CD14-positive monocyte (primary cell): ENCODE measurements at regions not wholly inside any gene's neighbourhood (a gene's known extent, or its start where the extent isn't known, plus 50 kb on each side); places are given as distances from the start of the nearest gene placed in this dataset.

Experiments used
- DNase-seq, 3 donors: peaks; one replicate each; pipeline ENCODE4 v3.0.0-alpha.2; 2011 to 2022
- H2AFZ ChIP-seq: 2 replicates; pipeline ENCODE4 v1.6.0; 2012; ENCODE audit warnings: mild to moderate bottlenecking, low read depth, low read length, inconsistent platforms; ENCODE audit not compliant: insufficient read depth, poor library complexity, severe bottlenecking
- H3K27ac ChIP-seq, 2 donors: 1 replicate in 1 of 2; 2 replicates in 1 of 2; pipeline ENCODE4 v1.5.1; 2012 to 2013; ENCODE audit warnings: low read length in 2 of 2, control low read depth in 1 of 2, inconsistent platforms in 1 of 2, low read depth in 1 of 2, mild to moderate bottlenecking in 1 of 2
- H3K27me3 ChIP-seq, 2 donors: one replicate each; pipeline versions ENCODE4 v1.6.0 to v1.6.1; 2011 to 2013; ENCODE audit warnings: low read length in 2 of 2; ENCODE audit not compliant: control insufficient read depth in 2 of 2, insufficient read depth in 2 of 2
- H3K36me3 ChIP-seq, 2 donors: replicated peaks in 1 of 2; 1 replicate in 1 of 2; 2 replicates in 1 of 2; pipeline versions ENCODE4 v1.5.1 to v1.6.1; 2012 to 2013; ENCODE audit warnings: low read length in 2 of 2, control low read depth in 1 of 2, inconsistent platforms in 1 of 2, mild to moderate bottlenecking in 1 of 2; ENCODE audit not compliant: insufficient read depth in 2 of 2, control insufficient read depth in 1 of 2
- H3K4me1 ChIP-seq, 2 donors: 1 replicate in 1 of 2; 2 replicates in 1 of 2; pipeline versions ENCODE4 v1.5.1 to v1.6.1; 2012 to 2013; ENCODE audit warnings: low read length in 2 of 2, control low read depth in 1 of 2, inconsistent platforms in 1 of 2, mild to moderate bottlenecking in 1 of 2, moderate library complexity in 1 of 2; ENCODE audit not compliant: insufficient read depth in 2 of 2, control insufficient read depth in 1 of 2
- H3K4me2 ChIP-seq: replicated peaks from 2 replicates; pipeline ENCODE3; 2012; ENCODE audit warnings: low read length, moderate library complexity, mild to moderate bottlenecking; ENCODE audit not compliant: poor library complexity, severe bottlenecking; ENCODE audit errors: extremely low read depth
- H3K4me3 ChIP-seq, 3 experiments: fragments of 200-600 bp in 1 of 3; sonication (generic) in 1 of 3; replicated peaks in 1 of 3; 1 replicate in 2 of 3; 2 replicates in 1 of 3; pipeline ENCODE4 v1.5.1; 2011 to 2013; ENCODE audit warnings: low read length in 3 of 3, mild to moderate bottlenecking in 3 of 3, control low read depth in 2 of 3, low read depth in 2 of 3, inconsistent platforms in 1 of 3, moderate library complexity in 1 of 3
- H3K79me2 ChIP-seq: 2 replicates; pipeline ENCODE4 v1.6.0; 2012; ENCODE audit warnings: mild to moderate bottlenecking, control low read depth, inconsistent platforms, low read length, moderate library complexity; ENCODE audit not compliant: insufficient read depth
- H3K9ac ChIP-seq: 2 replicates; pipeline ENCODE4 v1.6.0; 2017; ENCODE audit warnings: low read length, mild to moderate bottlenecking; ENCODE audit not compliant: insufficient read depth, poor library complexity, severe bottlenecking
- H3K9me3 ChIP-seq, 2 donors: replicated peaks in 1 of 2; 1 replicate in 1 of 2; 2 replicates in 1 of 2; pipeline versions ENCODE4 v1.5.1 to v1.6.1; 2012 to 2013; ENCODE audit warnings: low read length in 2 of 2, control low read depth in 1 of 2; ENCODE audit not compliant: control insufficient read depth in 1 of 2, insufficient read depth in 1 of 2
- H4K20me1 ChIP-seq: 2 replicates; pipeline ENCODE4 v1.6.0; 2012; ENCODE audit warnings: mild to moderate bottlenecking, low read length, control low read depth, moderate library complexity; ENCODE audit not compliant: insufficient read depth
- H3K27ac Mint-ChIP-seq, 7 donors: one replicate each; pipeline ENCODE4 v1.8.0; 2020; ENCODE audit warnings: mild to moderate bottlenecking in 7 of 7, mixed read lengths in 7 of 7, moderate library complexity in 6 of 7, inconsistent platforms in 2 of 7
- H3K27me3 Mint-ChIP-seq, 3 donors: one replicate each; pipeline ENCODE4 v1.8.0; 2021 to 2022; ENCODE audit warnings: low read depth in 3 of 3, mild to moderate bottlenecking in 3 of 3, mixed read lengths in 3 of 3, moderate library complexity in 3 of 3, inconsistent platforms in 1 of 3
- H3K36me3 Mint-ChIP-seq, 2 donors: one replicate each; pipeline ENCODE4 v1.8.0; 2020; ENCODE audit warnings: mixed read lengths in 2 of 2, inconsistent platforms in 1 of 2, mild to moderate bottlenecking in 1 of 2
- H3K4me1 Mint-ChIP-seq: one replicate; pipeline ENCODE4 v1.8.0; 2020; ENCODE audit warnings: mild to moderate bottlenecking, mixed read lengths
- H3K4me3 Mint-ChIP-seq, 2 donors: one replicate each; pipeline ENCODE4 v1.8.0; 2020; ENCODE audit warnings: mild to moderate bottlenecking in 2 of 2, mixed read lengths in 2 of 2, moderate library complexity in 1 of 2
- H3K9me3 Mint-ChIP-seq, 7 donors: one replicate each; pipeline ENCODE4 v1.8.0; 2020 to 2022; ENCODE audit warnings: mixed read lengths in 7 of 7, mild to moderate bottlenecking in 6 of 7, moderate library complexity in 6 of 7, inconsistent platforms in 2 of 7
- CTCF ChIP-seq: fragments of 200-600 bp; IDR thresholded peaks from one replicate; pipeline ENCODE4 v1.8.0; 2022; ENCODE audit warnings: antibody characterized with exemption, mild to moderate bottlenecking
- WGBS: methylation state at CpG from one replicate; pipeline ENCODE4 v1.1.5; 2013; ENCODE audit warnings: missing lambda C conversion rate; ENCODE audit not compliant: insufficient coverage; 5-methylcytosine and 5-hydroxymethylcytosine counted together
- intact Hi-C, 2 donors: fragments of 100-400 bp; cut with micrococcal nuclease; formaldehyde crosslinking; loops; one replicate each; pipeline versions ENCODE4 v1.15.0 to v1.15.1; 2023

GRCh38 chr14:62062645-62063044 is 300.4 kb downstream of the SNAPC1 start:
- peaks cover 0 to 6% (median 1%) of the 10 kb centered on the region in 7 donors for H3K9me3 Mint-ChIP-seq
- intact Hi-C loops, result no loop called here
- TF ChIP-seq CTCF, result no peak
- no peaks in the 10 kb centered on the region for H3K79me2 ChIP-seq
- no peaks in the 10 kb centered on the region for H3K36me3 ChIP-seq
- H3K27me3 Mint-ChIP-seq, result no peaks in the 10 kb centered on the region
- no peak for DNase-seq
- no peaks in the 10 kb centered on the region for H3K4me1 Mint-ChIP-seq
- H3K4me3 ChIP-seq, result no peak overlapping the region
- no peaks in the 10 kb centered on the region for H3K36me3 Mint-ChIP-seq
- no peaks in the 10 kb centered on the region for H3K9me3 ChIP-seq
- no CpG with 5 or more reads among the region's 5 CpGs for WGBS
- no peak overlapping the region for H2AFZ ChIP-seq
- no peaks in the 10 kb centered on the region for H3K4me1 ChIP-seq
- no peaks in the 10 kb centered on the region for H3K27me3 ChIP-seq
- no peak overlapping the region for H3K27ac Mint-ChIP-seq
- H3K9ac ChIP-seq, result no peak overlapping the region
- H4K20me1 ChIP-seq, result no peaks in the 10 kb centered on the region
- no peak overlapping the region for H3K27ac ChIP-seq
- no peak overlapping the region for H3K4me2 ChIP-seq
- no peak overlapping the region for H3K4me3 Mint-ChIP-seq

DNA sequence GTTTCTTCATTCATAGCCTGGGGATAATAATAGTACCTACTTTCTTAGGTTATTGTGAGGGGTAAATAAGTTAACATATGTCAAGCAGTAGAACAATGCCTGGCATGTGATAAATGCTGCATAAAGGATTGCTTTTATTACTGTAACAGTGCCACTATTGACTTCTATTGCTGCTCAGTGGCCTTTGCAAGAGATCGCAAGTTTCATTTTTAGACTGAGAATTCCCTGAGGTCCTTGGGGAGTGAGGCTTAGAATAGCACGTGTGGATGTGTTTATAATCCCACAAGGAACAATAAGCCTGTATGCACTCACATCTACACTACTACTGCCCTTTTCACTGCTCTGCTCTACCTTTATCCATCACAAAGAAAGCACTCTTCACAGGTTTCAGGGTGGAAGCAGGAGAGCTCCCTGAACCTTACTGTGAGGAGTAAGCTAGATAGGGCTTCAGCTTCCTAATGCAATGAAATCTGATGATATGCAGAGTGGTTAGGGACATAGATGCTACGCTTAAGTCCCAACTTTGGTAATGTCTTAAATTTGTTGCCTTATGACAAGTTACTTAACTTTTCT is 302.6 kb downstream of the SNAPC1 start:
- no peak overlapping the region for H3K4me3 Mint-ChIP-seq
- Histone ChIP-seq H3K79me2 (no peaks in the 10 kb centered on the region), H4K20me1 (no peaks in the 10 kb centered on the region), H3K27ac (no peak overlapping the region), H2AFZ (no peak overlapping the region), H3K4me3 (no peak overlapping the region), H3K36me3 (no peaks in the 10 kb centered on the region), H3K4me2 (no peak overlapping the region), H3K9me3 (no peaks in the 10 kb centered on the region), H3K9ac (no peak overlapping the region), H3K27me3 (no peaks in the 10 kb centered on the region), H3K4me1 (no peaks in the 10 kb centered on the region)
- peaks cover 0 to 2% (median 0%) of the 10 kb centered on the region in 7 donors for H3K9me3 Mint-ChIP-seq
- DNase-seq, result no peak
- TF ChIP-seq CTCF, result no peak
- no peak overlapping the region for H3K27ac Mint-ChIP-seq
- no CpG with 5 or more reads among the region's 3 CpGs for WGBS
- H3K36me3 Mint-ChIP-seq, result no peaks in the 10 kb centered on the region
- no peaks in the 10 kb centered on the region for H3K4me1 Mint-ChIP-seq
- intact Hi-C loops, result no loop called here
- peaks cover 0 to 2% (median 0%) of the 10 kb centered on the region in 3 donors for H3K27me3 Mint-ChIP-seq
